LNCAP (cell line): ENCODE measurements at regions not wholly inside any gene's neighbourhood (a gene's known extent, or its start where the extent isn't known, plus 50 kb on each side); places are given as distances from the start of the nearest gene placed in this dataset.

Experiments used
- TF ChIP-seq, protein P1 (sequence below): fragments of 450-650 bp; IDR thresholded peaks from 2 replicates; pipeline ENCODE4 v1.5.1; 2017; ENCODE audit warnings: mild to moderate bottlenecking

DNA sequence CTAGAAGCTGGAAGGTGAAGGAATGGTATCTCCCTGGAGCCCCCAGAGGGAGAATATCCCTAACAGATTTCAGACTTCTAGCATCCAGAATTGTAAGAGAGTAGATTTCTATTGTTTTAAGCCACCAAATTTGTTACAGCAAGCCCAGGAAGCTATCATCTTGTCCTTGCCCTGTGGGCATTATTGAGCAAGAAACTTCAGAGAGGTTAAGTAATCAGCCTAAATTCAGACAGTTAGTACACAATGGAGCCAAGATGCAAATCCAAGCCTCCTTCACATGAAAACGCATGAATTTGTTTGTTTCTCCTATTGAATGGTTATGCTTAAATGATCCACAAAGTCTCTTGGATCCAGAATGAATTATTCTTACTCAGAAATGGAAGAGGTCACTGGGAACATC, 55.2 kb upstream of the TRIB2 start:
- TF ChIP-seq, protein P1, sequence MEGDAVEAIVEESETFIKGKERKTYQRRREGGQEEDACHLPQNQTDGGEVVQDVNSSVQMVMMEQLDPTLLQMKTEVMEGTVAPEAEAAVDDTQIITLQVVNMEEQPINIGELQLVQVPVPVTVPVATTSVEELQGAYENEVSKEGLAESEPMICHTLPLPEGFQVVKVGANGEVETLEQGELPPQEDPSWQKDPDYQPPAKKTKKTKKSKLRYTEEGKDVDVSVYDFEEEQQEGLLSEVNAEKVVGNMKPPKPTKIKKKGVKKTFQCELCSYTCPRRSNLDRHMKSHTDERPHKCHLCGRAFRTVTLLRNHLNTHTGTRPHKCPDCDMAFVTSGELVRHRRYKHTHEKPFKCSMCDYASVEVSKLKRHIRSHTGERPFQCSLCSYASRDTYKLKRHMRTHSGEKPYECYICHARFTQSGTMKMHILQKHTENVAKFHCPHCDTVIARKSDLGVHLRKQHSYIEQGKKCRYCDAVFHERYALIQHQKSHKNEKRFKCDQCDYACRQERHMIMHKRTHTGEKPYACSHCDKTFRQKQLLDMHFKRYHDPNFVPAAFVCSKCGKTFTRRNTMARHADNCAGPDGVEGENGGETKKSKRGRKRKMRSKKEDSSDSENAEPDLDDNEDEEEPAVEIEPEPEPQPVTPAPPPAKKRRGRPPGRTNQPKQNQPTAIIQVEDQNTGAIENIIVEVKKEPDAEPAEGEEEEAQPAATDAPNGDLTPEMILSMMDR = no peak

DNA sequence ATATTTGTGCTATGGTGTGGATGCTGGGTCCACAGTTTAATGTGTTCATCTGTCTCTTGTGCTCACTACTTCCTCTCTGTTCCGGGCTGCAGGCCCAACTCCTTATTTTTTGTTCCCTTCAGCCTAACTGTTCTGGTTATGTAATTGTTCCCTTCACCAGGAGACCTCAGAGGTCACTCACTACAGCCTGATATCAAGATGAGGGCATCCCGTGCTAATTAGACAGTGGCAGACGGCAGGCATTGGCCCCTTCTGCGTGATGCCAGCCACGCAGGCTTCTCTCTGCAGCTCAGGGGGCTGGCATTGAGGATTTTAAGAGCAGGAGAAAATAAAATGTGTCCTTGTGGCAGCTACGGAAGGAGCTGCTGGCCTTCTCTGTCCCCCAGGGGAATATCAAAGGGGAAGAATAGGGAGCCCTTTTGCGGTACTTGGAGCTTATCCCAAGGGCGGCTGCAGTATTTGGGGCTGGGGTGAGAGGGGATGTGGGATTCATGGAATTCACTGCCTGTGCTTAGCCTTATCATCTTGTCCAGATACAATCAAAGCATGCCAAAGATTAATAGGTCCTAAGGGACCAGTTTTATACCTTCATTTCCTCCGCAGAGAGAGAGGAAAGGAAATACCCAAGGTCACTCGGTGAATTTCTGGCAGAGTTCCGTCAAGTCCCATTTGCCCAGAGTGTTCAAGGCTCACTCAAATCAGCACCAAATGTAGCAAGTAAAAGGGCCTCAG, 53.3 kb upstream of the TRIB2 start:
- TF ChIP-seq, protein P1 = no peak

DNA sequence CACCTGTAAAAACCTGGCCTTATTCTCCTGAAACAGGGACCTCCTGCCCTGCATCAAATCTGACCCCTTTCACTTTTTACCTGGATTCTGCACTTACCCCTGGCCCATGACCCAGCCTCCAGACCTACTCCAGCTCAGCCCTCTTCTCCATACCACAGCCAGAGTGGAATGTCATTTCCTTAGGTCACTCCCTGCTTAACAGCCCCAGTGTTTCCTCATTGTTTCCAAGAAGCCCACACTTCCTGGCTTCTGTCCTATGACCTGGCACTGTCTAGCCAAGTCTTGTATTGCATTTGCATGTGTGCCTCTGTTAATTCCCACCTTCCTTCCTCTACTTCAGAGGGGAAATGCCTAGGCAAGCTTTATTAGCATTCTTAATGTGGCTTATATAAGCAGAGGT, 51.4 kb upstream of the TRIB2 start:
- TF ChIP-seq, protein P1 = no peak

DNA sequence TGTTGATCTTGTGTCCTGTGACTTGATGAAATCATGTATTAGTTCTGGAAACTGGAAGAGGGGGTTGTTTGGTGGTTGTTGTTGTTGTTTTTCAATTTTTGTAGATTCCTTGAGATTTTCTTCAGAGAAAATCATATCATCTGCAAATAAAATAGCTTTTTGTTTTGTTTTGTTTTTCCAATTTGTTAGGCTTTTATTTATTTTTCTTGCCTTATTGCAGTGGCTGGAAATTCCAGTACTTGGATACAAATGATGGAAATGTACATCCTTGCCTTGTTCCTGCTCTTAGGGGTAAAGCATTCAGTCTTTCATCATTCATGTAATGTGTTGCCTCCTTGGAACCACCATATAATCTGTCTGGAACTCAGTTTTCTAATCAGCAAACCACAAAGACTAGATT, 50.3 kb upstream of the TRIB2 start:
- TF ChIP-seq, protein P1 = no peak
